ENCODE measurements at regions not wholly inside any gene's neighbourhood (a gene's known extent, or its start where the extent isn't known, plus 50 kb on each side); places are given as distances from the start of the nearest gene placed in this dataset.

GRCh38 chr21:43343992-43344886 lies 82.7 kb downstream of the SIK1 start:
- no peak for TF ChIP-seq CTCF (IDR thresholded peaks at IDR 0.05; ENCODE audit: insufficient read depth, low read depth, low read length)
- no peak overlapping the region for H3K4me3 ChIP-seq (ENCODE audit: low read depth, low read length)
- DNase-seq (ENCODE audit: low read depth), result peak; percentile 33

- no peak for DNase-seq (ENCODE audit: low read depth)
- no peak overlapping the region for H3K4me3 ChIP-seq (ENCODE audit: low read depth, low read length)
- no peak for TF ChIP-seq CTCF (IDR thresholded peaks at IDR 0.05; ENCODE audit: insufficient read depth, low read depth, low read length)
These were observed 83.6 kb downstream of the SIK1 start for GRCh38 chr21:43343095-43343991.

- no peak for DNase-seq (ENCODE audit: low read depth)
- TF ChIP-seq CTCF (IDR thresholded peaks at IDR 0.05; ENCODE audit: insufficient read depth, low read depth, low read length), result no peak
- H3K4me3 ChIP-seq (ENCODE audit: low read depth, low read length), result no peak overlapping the region
These were observed 84.5 kb downstream of the SIK1 start for GRCh38 chr21:43342301-43342881.

- H3K4me3 ChIP-seq (ENCODE audit: low read depth, low read length), result no peak overlapping the region
- TF ChIP-seq CTCF (IDR thresholded peaks at IDR 0.05; ENCODE audit: insufficient read depth, low read depth, low read length), result no peak
- peak; percentile 67 for DNase-seq (ENCODE audit: low read depth)
These were observed 85.4 kb downstream of the SIK1 start for GRCh38 chr21:43341378-43342161.

GRCh38 chr21:43340491-43341377 lies 86.2 kb downstream of the SIK1 start:
- TF ChIP-seq CTCF (IDR thresholded peaks at IDR 0.05; ENCODE audit: insufficient read depth, low read depth, low read length), result no peak
- DNase-seq (ENCODE audit: low read depth), result peak; percentile 93
- no peak overlapping the region for H3K4me3 ChIP-seq (ENCODE audit: low read depth, low read length)
